LHCN-M2 (cell line): ENCODE measurements at regions not wholly inside any gene's neighbourhood (a gene's known extent, or its start where the extent isn't known, plus 50 kb on each side); places are given as distances from the start of the nearest gene placed in this dataset.
"Not testable (repeated sequence)": the region's sequence is repeated elsewhere in the genome, so short reads cannot be mapped to it uniquely, and the experiment has no call there.

Experiments
- DNase-seq: peaks from one replicate; pipeline ENCODE4 v3.0.0-alpha.2; 2012; ENCODE audit warnings: low read depth

GRCh38 chr14:88929656-88930436, 105.4 kb downstream of the TTC8 start:
- DNase-seq, result no peak

- no peak for DNase-seq
These were observed 107.1 kb downstream of the TTC8 start for GRCh38 chr14:88931321-88932110.

- no peak for DNase-seq
These were observed 108.7 kb downstream of the TTC8 start for GRCh38 chr14:88933191-88933590.

- DNase-seq, result no peak
These were observed 109.9 kb downstream of the TTC8 start for GRCh38 chr14:88934351-88934806.

- DNase-seq, result no peak
These were observed 110.6 kb downstream of the TTC8 start for GRCh38 chr14:88935083-88935482.

- no peak for DNase-seq
These were observed 113.3 kb downstream of the TTC8 start for GRCh38 chr14:88937706-88938105.

- no peak for DNase-seq
These were observed 116.2 kb downstream of the TTC8 start for GRCh38 chr14:88940671-88941070.

- no peak for DNase-seq
These were observed 117.0 kb downstream of the TTC8 start for GRCh38 chr14:88941414-88941813.

GRCh38 chr14:88947646-88948598, 123.5 kb downstream of the TTC8 start:
- no peak for DNase-seq

GRCh38 chr14:88950069-88950468, 125.6 kb downstream of the TTC8 start:
- no peak for DNase-seq

- no peak for DNase-seq
These were observed 126.9 kb downstream of the TTC8 start for GRCh38 chr14:88951370-88951769.

GRCh38 chr14:88952901-88953300, 128.4 kb downstream of the TTC8 start:
- no peak for DNase-seq

GRCh38 chr14:88955455-88955854, 131.0 kb downstream of the TTC8 start:
- no peak for DNase-seq

- no peak for DNase-seq
These were observed 136.0 kb downstream of the TTC8 start for GRCh38 chr14:88960496-88960895.

- no peak for DNase-seq
These were observed 136.8 kb downstream of the TTC8 start for GRCh38 chr14:88961214-88961613.

GRCh38 chr14:88962356-88962755, 137.9 kb downstream of the TTC8 start:
- no peak for DNase-seq

- no peak for DNase-seq
These were observed 142.8 kb downstream of the TTC8 start for GRCh38 chr14:88967299-88967698.

GRCh38 chr14:88975043-88975830, 150.8 kb downstream of the TTC8 start:
- DNase-seq, result no peak

GRCh38 chr14:88975926-88976325, 151.5 kb downstream of the TTC8 start:
- no peak for DNase-seq

GRCh38 chr14:88980907-88981306, 156.5 kb downstream of the TTC8 start:
- not testable (repeated sequence) for DNase-seq

GRCh38 chr14:88981948-88982347, 157.5 kb downstream of the TTC8 start:
- no peak for DNase-seq
